ENCODE measurements at regions not wholly inside any gene's neighbourhood (a gene's known extent, or its start where the extent isn't known, plus 50 kb on each side); places are given as distances from the start of the nearest gene placed in this dataset.

- no peak for TF ChIP-seq CTCF (IDR thresholded peaks at IDR 0.05)
- TF ChIP-seq POLR2A (IDR thresholded peaks at IDR 0.05; ENCODE audit: low read depth), result no peak
- TF ChIP-seq EP300 (IDR thresholded peaks at IDR 0.05), result no peak
- TF ChIP-seq POLR2AphosphoS5 (IDR thresholded peaks at IDR 0.05), result no peak
These were observed 593.4 kb downstream of the GABRG1 start for GRCh38 chr4:45530498-45530897.
